Vagina (tissue), 2 donors: ENCODE measurements at regions not wholly inside any gene's neighbourhood (a gene's known extent, or its start where the extent isn't known, plus 50 kb on each side); places are given as distances from the start of the nearest gene placed in this dataset.

ENCODE experiments used
- POLR2AphosphoS5 ChIP-seq, 2 donors: sonication (generic); formaldehyde crosslinking; IDR thresholded peaks; one replicate each; pipeline ENCODE4 v1.9.0; 2017; ENCODE audit warnings: antibody characterized with exemption in 2 of 2, mild to moderate bottlenecking in 2 of 2, low read depth in 1 of 2; ENCODE audit not compliant: insufficient read depth in 1 of 2
- TF ChIP-seq, protein P1 (sequence below), 3 experiments: fragments of 450-650 bp in 2 of 3; fragments of 200-600 bp in 1 of 3; sonication (generic) in 1 of 3; IDR thresholded peaks; one replicate each; pipeline ENCODE4 v1.5.1; 2017 to 2019; ENCODE audit warnings: antibody characterized with exemption in 3 of 3, mild to moderate bottlenecking in 2 of 3, moderate library complexity in 2 of 3

DNA sequence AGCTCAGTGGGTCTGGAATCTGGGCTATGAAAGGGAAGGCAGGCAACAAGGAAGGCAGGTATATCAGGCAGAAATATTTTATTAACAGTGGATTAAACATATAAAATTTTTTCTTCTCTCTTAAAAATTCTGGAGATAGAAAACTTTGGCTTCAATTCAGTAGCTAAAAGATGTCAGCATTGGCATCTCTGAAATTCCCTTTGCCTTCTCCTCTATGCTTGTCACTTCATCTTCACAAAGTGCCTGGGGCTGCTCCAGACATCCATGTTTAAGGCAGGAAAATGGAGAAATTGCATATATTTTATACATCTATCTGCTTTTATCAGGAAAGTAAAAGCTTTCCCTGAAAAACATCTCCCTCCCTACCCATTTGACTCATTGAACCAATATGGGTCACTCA, 894.1 kb upstream of the API5 start:
- TF ChIP-seq POLR2AphosphoS5 (IDR thresholded peaks at IDR 0.05; ENCODE audit: insufficient read depth in 1 of 2, low read depth in 1 of 2): no peak
- TF ChIP-seq, protein P1, sequence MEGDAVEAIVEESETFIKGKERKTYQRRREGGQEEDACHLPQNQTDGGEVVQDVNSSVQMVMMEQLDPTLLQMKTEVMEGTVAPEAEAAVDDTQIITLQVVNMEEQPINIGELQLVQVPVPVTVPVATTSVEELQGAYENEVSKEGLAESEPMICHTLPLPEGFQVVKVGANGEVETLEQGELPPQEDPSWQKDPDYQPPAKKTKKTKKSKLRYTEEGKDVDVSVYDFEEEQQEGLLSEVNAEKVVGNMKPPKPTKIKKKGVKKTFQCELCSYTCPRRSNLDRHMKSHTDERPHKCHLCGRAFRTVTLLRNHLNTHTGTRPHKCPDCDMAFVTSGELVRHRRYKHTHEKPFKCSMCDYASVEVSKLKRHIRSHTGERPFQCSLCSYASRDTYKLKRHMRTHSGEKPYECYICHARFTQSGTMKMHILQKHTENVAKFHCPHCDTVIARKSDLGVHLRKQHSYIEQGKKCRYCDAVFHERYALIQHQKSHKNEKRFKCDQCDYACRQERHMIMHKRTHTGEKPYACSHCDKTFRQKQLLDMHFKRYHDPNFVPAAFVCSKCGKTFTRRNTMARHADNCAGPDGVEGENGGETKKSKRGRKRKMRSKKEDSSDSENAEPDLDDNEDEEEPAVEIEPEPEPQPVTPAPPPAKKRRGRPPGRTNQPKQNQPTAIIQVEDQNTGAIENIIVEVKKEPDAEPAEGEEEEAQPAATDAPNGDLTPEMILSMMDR (IDR thresholded peaks at IDR 0.05): no peak
